Stimulated activated CD8-positive, alpha-beta memory T cell treated with anti-CD3 and anti-CD28 coated beads, Interleukin-7, amount 100 ng/mL, for 48 hours (primary cell): ENCODE measurements at regions not wholly inside any gene's neighbourhood (a gene's known extent, or its start where the extent isn't known, plus 50 kb on each side); places are given as distances from the start of the nearest gene placed in this dataset.

Experiments used
- DNase-seq, 2 donors: peaks; one replicate each; pipeline ENCODE4 v3.0.0-alpha.2; 2020; ENCODE audit warnings: low read depth in 1 of 2; ENCODE audit errors: extremely low read depth in 1 of 2

DNA sequence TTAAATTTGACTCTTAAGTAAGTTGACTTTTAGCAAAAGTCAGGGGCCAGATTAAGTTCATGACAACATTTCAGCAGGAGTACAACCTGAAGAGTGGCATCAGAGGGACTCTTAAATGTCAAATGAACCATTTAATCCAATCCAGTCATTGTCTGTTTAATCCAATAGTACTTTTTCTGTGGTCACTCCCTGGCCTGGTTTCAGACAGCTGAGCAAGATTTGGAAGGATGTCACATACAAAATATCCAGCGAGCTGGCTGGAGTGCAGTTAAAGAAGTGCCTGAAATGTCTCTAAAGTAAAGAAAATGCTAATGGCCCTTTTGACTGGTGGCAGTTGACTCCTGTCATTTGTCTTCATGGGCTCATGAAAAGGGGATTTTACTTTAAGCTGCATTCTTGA is 1082.1 kb downstream of the AACS start:
- no peak for DNase-seq

DNA sequence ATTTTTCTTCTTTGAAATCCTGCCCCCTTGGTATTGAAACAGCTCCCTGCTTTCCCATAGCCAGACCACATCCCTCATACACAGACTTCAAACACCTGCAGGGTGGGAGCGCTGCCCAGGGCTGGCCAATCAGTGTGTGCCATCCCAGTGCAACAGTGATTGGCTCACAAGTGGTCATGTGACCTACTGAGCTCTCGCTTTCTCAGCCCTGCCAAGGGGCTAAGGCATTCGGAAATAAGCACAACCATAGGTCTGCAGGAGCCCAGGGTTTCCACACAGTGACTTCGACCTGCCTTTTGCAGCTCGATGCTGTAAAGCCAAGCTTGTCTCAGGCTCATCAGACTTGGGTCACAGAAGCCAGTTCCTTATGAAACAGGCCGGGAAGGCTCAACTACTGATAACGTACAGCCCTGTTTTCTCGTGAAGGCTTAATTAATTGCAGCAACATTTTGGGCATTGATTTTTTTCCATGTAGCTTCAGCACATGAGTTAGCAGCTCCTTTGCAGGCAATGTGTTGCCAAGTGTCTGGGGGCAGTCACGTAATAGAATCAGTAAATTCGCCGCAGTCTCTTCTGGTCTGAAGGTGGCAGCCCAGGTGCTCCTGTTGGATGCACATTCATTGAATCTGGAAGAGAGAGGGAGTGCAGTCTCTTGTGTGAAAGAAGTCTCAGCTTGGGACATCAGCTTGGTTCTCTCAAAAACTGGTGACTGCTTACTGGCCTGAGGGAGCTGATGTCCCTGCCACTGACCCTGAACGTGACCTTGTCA is 1091.8 kb downstream of the AACS start:
- DNase-seq: no peak

- no peak for DNase-seq
These were observed 1092.3 kb downstream of the AACS start for GRCh38 chr12:126157575-126157966.

DNA sequence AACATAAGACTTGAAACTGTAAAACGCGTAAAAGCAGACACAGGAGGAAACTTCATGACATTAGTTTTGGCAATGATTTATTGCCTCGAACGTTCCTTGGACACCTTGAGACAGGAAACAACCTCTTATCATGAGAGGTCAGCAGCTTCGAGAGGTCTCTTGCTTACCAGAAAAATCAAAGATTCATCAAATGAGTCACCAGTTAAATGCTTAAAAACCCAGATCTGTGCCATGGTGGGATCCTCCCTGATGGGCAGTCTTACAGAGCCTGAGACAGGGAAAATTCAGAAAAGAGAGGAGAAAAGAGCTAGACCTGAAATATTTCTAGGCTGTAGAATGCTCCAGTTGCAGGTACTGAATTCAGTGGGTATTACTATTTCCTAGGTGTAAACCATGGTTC is 1093.9 kb downstream of the AACS start:
- no peak for DNase-seq

DNA sequence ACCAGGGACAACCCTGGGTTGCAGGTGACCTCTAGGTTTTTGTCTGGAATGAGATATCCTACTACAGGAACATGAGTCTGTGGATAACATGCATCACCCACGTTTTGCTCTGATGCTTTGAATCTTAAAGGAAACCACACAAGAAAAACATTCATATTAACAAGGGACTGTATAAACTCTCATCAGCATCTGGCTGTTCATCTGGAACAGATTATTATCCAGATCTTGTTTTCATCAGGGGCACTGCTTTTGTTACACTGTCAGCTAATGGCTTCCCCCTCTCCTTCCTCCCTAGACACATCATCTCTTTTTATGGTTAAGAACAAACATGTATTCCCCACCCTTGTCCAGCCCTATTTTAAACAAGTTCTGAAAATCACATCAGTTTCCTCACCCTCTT is 1095.7 kb downstream of the AACS start:
- no peak for DNase-seq

DNA sequence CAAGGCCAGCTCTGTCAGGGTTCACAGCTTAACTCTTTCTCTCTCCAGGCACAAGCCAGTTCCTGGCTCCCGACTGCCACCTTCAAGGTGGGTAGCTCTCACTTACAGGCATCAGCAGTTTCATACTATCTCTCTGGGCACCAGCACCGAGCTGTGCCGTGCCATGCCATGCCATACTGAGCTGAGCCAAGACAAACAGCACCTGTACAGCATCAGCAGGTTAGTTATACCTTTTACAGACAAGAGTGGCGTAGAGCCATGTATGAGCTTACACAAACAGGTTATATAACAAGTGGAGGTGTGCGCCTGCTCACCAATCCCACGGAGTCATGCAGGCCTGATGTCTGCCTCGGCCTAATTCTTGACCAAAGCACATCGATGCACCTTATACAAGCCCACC is 1098.7 kb downstream of the AACS start:
- DNase-seq: no peak

GRCh38 chr12:126171937-126172559 is 1106.8 kb downstream of the AACS start:
- no peak for DNase-seq

DNA sequence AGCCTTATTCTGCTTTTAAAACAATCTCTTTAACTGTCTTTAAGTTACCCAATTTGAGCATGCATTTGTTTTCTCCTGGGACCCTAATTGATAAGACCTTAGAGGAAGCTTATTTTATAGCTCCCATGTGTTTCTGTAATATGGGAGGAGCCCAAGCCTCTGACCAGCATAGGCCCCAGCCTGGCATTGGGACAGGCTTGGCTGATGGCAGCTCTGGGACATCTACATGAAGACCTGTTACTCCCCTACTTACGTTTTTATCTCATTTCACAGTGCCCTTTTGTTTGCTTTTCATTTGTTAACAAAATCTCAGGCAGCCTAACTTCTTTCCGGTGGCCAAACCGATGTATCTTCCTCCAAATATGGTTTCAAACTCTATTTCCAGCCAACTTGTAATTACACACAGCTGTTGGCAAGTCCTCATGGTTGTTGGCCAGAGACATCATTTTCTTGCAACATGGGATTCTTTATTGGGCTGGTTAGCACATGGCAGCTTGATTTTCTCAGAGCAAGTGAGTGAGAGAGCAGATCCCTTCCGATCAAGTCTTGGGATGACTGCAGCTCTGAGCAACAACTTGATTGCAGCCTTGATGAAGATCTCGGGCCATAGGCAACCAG is 1117.5 kb downstream of the AACS start:
- DNase-seq: no peak

- no peak for DNase-seq
These were observed 1119.8 kb downstream of the AACS start for GRCh38 chr12:126185025-126185424.

GRCh38 chr12:126189856-126190255 is 1124.6 kb downstream of the AACS start:
- DNase-seq: no peak

DNA sequence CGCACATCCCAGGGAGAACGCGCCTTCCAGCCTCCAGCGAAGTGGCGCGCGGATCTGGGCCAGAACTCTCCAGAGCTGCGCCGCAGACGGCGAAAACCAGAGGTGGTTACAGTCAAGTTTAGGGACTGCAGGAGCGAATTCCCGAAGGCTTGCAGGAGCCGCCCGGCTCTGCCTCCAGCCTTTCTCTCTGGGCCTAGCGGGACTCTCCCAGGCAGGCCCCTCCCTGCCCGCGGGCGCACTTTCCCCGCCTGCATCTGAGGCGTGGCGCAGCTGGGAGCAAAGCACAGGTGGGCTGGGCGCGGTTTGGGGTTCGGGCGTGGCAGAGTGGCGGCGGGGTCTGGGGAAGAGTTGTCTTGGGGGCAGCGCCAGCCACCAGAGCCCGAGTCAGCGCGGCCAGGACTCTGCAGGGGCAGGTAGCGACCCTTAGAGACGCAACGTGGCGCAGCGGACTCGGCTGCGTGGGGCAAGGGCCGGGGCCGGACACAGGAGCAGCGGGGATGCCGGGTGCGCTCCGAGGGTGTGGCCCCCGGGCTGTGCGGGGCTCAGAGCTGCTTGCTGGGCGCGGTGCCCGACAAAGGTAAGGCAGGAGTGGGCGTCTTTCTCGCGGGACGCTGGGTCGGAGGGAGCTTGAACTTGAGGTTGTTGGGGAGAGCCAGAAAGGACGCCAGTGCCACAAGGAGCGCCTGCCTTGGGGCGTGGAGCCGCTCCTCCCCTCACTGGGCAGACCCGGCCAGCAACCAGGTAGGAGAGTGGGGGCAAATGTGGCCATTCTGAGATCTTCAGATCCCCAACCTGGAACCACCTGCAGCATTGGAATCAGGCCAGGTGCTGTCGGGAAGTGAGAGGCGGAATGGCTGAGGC is 1126.0 kb downstream of the AACS start:
- DNase-seq: no peak

DNA sequence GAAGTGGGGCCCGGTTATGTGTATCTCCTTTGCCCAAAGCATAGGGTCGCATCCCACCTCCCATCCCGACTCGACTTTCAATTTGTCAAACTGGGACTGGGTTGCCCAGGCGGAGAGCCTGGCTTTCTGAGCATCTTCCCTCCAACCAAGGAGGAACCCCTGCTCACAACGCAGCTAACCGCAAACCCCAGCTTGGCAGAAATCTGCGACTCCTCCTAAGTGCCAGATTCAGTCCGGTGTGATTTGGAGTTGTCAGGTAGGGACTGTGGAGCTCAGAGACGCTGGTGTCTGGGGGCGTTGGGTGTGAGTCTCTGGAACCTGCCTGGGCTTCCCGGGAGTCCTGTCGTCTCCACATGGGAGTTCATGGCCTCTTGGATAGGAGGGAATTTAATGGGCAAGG is 1126.7 kb downstream of the AACS start:
- no peak for DNase-seq

DNA sequence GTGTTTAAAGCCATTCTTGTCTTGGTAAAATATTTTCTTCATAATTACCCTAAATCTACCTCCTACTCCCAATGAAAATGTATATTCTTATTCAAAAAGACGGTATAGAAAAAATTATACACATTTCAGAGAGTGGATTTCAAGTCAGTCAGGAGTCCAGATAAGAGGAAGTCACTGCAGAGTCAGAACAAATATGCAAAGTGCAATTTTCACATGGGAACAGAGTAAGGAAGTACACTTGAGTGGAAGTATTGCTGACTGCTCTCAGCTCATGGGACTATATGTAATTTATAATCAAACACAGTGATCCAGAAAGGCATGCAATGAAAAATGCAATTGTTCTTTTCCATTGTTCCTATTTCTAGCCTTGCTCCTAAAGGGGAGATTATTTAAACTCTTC is 1128.0 kb downstream of the AACS start:
- no peak for DNase-seq

DNA sequence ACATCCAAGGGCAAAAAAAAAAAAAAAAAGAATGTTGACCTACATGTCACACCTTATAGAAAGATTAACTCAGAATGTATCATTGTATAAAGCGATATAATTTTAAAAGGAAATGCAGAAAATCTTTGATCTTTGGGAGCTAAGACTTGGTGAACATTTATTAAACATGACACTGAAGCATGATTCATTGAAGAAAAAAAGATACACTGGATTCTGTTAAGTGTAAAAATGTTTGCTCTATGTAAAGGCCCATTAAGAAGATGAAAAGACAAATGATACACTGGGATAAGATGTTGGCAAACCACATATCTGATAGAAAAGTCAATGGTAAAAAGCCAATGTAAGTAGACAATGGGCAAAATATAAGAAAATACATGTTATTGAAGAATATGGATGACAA is 1131.0 kb downstream of the AACS start:
- DNase-seq: no peak

GRCh38 chr12:126198516-126198915 is 1133.3 kb downstream of the AACS start:
- DNase-seq: no peak

DNA sequence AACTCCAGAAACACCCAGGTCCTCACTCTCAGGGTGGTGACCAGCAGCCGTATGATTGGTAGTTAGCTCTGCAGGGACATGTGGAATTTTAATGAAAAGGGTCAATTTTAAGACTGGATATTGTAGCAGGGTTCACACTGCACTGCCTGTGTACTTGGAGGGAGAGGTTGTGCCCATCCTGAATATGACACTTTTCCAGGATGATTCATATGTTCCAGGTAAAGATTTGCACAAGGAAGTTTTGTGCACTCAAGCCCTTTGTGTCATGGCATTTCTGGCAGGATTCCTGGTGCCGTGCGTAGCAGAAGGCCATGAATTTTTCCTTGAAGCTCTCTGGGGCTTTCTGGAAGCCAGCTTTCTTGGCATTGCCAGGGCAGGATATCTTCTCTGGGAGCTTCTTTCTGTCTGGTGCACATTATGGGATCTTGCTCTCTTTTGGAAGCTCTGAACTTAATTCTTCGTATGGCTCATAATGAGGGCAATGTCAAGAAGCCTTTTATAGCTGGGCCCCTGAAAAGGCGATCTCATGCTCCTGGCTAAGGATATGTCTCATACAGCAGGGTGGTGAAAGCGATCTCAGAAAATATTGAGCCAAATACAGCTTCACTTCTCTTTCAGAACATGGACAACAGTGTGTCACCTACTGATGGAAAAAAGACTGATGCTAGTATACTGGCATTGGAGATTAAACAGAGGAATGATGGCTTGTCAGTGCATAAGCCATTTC is 1133.9 kb downstream of the AACS start:
- DNase-seq: no peak

DNA sequence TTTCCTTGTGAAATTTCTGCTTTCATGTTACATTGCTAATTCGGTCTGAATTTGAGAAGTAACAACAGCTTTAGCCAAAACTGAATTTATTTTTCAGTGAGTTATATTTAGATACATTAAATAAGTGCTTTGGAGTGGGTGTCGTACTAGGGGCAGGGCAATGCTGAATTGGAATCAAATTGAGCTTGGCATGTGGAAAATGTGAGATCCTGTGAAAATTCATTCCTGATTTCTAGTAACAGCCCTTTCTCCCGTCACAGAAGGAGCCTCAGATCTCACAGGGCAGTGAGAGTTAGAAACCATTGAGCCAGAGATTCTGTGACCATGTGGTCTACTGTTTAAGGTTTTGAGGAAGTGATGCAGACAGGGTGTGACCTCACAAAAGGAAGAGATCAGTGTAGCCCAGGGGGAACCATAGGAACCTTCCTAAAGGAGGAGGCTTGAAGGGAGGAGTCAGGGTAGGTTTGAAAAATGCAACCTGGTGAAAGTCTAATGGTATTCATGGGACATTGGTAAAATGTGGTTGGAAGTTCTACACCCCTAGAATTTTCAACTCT is 1136.8 kb downstream of the AACS start:
- DNase-seq: no peak

DNA sequence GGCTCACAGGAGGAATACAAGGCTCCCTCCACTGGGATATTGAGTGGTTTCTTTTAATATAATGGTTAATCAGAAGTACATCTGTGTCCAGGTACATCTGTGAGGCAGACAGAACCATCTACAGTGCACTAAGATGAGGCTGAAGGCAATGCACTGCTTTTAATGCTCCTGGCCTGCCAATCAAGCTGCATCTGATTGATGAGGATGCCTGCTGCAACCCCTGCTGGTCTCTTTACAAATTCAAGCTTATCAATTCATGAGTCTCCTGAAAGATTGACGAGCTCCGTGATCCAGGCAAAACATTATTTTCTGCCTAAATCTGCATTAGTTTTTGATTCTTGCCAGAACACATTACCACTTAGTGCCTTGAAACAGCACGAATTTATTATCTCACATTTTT is 1139.1 kb downstream of the AACS start:
- DNase-seq: no peak

- no peak for DNase-seq
These were observed 1144.8 kb downstream of the AACS start for GRCh38 chr12:126210026-126210425.

GRCh38 chr12:126210448-126210847 is 1145.2 kb downstream of the AACS start:
- DNase-seq: no peak
